ENCODE measurements at regions not wholly inside any gene's neighbourhood (a gene's known extent, or its start where the extent isn't known, plus 50 kb on each side); places are given as distances from the start of the nearest gene placed in this dataset.
"Not testable (repeated sequence)": the region's sequence is repeated elsewhere in the genome, so short reads cannot be mapped to it uniquely, and the experiment has no call there.

DNA sequence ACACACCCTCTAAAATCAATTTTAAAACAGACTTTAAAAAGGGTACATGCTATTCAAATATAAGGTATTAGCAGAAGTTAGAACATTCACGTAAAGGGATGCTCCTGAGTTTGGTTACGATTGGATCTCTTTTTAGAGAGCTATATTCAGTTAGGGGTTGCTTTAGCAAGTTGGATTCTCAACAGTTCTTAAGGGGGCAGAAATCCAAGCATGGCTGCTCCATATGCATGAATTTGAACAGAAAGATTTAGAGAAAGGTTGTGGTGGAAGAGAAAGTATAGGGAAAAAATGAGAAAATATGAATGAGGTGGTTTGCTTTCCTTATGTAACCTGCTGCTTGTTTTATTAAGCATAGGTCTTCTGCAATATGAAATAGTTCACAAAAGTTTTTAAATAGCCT is 855.1 kb downstream of the SORCS1 start:
- in situ Hi-C loops (cut with HindIII; ENCODE audit: low sequenced_read_pairs), result no loop called here

DNA sequence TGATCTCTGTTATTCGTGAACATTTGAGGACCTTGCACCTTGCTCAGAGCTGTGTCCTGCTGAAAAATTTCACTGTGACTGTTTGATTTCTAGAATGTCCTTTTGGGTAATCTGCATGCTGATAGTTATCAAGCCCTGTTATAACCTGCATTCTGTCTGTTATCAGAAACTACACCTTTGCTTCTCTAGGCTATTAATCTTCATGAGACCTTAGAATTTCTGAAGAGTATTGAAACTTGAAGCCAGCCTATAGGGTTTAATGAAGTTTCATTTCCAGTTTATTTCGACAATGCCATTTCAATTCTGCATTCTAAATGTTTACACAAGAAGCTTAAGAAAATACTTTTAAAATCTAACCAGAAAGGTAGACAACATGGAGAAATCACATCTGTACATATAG is 856.2 kb downstream of the SORCS1 start:
- in situ Hi-C loops (cut with HindIII; ENCODE audit: low sequenced_read_pairs), result no loop called here

DNA sequence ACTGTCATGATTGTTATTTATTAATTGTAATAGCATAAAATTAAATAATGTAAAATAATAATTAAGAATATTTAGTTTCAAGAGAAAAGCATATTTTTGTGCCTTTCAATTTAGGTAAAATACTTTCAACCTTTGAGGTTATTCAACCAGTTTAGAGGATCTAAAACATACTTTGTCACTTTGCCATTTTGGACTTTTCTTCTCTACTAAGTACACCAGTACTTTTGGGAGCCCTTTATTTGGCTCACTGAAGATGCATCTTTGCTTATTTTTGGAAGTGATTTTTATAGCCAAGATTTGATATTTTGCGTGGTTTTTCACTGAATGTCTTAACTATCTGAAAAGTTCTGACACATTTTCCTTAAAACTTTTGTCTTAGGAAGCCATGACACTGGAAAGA is 860.5 kb downstream of the SORCS1 start:
- in situ Hi-C loops (cut with HindIII; ENCODE audit: low sequenced_read_pairs), result no loop called here

DNA sequence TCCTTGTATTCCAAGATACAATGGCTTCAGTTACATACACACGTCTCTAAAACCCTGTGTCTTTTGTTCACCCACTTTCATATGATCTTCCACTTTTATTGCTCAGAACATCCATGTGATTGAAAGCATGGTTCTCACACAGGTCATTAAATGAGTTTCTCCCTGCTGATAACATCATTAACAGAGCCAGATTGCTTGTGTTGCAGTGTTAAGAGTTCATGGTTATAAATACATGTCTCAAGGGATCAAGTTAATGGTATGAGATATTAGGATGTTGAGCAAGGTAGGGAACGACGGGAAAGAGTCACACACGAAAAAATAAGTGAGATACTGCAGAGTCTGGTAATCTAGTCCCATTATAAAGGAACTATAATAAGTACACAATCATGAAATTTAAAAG is 861.5 kb downstream of the SORCS1 start:
- in situ Hi-C loops (cut with HindIII; ENCODE audit: low sequenced_read_pairs), result no loop called here

DNA sequence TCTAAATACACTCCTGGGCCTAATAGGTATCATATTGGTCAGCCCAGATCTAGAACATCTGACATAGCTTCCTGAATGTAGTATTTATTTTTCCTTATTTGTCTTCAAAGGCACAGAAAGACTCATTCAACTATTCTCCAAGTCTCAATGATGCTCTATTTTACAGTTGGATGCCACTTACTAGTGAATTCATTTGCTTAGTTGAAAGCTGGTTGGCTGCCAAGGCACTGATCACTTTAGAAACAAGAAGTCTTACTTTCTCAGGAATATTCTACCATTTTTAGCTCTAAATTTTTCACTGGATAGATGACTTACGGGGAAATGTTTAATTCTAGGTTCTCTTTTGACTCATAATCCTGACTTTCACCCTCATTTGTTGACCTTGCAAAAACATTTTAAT is 863.4 kb downstream of the SORCS1 start:
- in situ Hi-C loops (cut with HindIII; ENCODE audit: low sequenced_read_pairs), result no loop called here

DNA sequence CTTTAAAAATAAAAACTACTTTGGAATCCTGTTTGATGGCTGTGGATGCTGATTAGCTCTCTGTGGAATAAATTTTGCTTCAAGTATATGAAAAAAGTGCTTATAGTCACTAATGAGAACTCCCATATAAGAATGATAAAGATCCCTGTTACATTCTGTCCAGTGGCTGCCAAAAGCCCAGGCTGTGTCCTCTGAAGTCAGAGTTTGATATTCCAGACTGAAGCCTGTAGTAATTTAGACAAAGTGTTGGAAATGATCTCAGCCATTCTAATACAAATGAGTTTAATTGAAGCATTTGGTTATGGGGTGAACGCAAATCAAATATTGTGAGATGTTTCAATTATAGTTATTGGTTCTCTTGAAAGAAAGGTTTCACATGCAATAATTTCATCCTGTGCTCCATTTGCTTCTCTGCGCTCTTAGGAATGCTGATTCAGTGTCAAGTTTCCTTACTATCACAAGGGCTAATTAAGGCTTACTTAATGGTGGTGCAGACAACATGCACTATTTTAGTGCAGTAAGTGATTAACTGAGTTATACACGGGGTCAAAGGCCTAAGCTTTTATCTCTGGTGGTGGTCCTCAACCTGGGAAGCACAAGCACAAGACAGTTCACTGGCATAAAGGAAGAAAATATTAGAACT is 867.6 kb downstream of the SORCS1 start:
- in situ Hi-C loops (cut with HindIII; ENCODE audit: low sequenced_read_pairs), result no loop called here

DNA sequence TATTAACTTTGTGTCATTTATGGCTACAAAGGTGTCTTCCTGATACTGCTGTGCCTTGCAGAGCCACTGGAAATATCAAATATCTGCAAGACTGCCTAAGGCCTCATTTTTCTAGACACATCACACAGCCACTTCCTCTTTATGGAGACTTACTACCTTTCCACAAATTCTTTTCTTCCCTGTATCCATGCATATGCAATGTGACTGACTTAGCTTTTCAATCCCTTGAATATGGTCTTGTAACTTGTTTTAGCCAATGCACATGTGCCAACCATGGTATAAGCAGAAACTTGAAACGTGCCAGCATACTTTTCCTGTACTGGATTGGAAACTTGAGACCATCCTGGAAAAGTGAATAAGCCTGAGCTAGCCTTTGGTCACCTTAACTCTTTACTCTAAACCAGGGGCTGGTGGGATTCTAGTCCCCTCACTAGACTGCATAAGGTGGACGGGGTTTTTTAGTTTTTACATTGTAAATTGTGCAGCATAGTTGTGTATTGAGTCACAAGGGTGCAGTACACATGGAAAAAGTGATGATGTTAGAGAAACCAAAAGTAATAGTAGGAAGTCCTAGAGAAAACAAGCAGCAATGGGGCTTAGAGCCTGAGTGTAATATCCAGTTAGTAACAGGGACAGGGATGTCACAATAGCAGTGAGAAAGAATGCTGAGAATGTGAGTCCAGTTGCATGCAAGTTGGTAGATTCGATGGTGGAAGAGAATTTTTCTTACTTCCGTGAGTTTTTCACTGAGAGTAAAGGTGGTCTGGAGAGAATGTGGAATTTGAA is 879.5 kb downstream of the SORCS1 start:
- in situ Hi-C loops (cut with HindIII; ENCODE audit: low sequenced_read_pairs), result no loop called here

DNA sequence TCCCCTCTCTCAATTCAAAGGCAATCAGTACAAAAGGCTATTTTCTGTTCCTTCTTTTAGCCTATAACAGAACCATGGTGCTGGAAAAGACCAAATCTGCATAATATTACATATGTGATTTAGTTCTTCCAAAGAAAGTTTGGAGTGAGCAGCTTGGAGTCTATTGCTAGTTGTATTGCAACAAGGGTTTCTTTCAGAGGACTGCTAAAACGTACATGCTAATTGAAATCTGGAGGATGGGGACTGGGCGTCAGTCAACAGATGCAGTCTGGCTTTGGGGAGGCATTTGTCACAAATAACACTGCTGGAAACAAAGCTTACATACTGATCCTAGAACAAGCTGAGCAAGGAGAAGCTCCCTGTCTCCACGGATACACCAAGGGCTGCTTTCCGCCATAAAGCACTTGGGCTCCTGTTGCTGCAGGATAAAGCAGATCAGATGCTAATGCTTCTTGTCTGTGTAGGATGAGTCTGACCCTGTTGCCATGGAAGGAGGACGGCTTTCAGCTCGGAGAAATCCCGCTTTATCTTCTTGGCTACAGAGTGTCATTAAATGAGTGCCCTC is 883.5 kb downstream of the SORCS1 start:
- in situ Hi-C loops (cut with HindIII; ENCODE audit: low sequenced_read_pairs), result no loop called here

DNA sequence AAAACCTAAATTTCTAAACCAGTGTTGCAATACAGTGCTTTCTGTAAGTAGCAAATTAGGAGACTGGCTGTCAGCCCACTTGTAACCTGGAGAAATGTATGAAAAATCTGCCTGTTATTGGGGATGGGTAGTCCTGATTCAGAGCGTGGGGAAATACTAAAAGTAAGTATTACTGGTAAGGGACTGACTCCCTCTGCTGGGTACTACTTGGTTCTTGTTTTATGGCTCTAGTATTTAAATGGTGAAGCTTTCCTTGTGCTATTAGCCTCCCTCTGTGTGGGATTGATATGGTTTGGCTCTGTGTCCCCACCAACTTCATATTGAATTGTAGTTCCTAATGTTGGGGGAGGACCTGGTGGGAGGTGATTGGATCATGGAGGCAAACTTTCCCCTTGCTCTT is 886.1 kb downstream of the SORCS1 start:
- in situ Hi-C loops (cut with HindIII; ENCODE audit: low sequenced_read_pairs), result no loop called here

DNA sequence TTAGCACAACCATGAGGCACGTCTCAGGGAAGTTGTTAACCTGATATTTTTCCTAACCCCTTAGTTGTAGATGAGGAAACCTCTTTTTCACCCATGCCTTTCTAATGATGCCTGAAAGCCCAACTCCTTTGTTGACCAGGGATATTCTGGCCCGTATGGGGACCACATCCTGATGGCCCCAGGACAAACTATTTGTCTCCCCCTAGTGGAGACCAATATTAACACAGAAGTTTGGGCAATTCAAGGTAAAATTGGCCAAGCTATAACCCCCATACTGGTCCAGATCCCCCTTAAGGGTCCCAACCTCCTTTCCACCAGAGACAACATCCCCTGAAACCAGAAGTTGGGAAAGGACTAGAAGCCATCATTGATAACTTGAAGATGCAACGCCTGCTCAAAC is 893.3 kb downstream of the SORCS1 start:
- in situ Hi-C loops (cut with HindIII; ENCODE audit: low sequenced_read_pairs), result no loop called here

DNA sequence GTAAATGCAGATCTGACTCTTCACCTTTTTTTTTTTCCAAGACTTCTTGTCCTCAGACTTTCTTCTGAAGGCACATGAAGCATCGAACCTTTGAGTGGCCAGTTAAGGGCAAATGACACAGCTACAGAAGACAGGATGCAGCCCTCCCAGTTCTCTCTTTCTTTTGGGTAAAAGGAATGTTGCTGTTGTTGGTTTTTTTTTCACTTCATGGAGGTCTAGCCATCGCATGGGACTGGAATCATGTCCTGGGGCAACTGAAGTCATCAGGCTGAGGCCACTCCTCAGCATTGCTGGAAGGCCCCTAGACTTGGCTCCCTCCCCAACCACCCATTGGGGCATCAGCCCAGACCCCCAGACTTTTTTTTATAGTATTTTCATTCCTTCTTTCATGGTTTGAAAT is 896.5 kb downstream of the SORCS1 start:
- in situ Hi-C loops (cut with HindIII; ENCODE audit: low sequenced_read_pairs), result no loop called here

DNA sequence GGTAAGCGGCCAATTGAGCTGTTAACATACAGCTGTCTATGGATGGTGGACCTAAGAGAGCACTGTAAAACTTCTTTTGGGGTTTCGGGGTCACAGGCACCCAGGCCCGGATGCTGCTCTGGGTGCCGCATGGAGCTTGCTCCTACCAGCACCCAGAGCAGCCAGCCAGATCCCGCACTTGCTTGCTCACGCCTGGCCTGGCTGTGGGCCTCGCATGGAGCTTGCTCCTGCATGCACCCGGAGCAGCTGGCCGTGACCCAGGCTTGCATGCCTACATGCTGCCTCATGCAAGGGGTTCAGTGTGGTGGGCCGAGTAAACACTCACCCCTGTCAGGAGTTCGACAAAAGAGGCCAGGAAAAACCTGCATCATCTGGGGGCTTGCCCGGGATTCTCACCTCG is 896.9 kb downstream of the SORCS1 start:
- in situ Hi-C loops (cut with HindIII; ENCODE audit: low sequenced_read_pairs), result no loop called here

DNA sequence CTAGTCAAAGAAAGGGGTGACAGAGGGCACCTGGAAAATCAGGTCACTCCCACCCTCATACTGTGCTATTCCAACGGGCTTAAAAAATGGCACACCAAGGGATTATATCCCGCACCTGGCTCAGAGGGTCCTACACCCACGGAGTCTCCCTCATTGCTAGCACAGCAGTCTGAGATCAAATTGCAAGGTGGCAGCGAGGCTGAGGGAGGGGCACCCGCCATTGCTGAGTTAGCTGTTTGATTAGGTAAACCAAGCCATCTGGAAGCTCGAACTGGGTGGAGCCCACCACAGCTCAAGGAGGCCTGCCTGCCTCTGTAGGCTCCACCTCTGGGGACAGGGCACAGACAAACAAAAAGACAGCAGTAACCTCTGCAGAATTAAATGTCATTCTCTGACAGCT is 907.1 kb downstream of the SORCS1 start:
- in situ Hi-C loops (cut with HindIII; ENCODE audit: low sequenced_read_pairs), result not testable (repeated sequence)

DNA sequence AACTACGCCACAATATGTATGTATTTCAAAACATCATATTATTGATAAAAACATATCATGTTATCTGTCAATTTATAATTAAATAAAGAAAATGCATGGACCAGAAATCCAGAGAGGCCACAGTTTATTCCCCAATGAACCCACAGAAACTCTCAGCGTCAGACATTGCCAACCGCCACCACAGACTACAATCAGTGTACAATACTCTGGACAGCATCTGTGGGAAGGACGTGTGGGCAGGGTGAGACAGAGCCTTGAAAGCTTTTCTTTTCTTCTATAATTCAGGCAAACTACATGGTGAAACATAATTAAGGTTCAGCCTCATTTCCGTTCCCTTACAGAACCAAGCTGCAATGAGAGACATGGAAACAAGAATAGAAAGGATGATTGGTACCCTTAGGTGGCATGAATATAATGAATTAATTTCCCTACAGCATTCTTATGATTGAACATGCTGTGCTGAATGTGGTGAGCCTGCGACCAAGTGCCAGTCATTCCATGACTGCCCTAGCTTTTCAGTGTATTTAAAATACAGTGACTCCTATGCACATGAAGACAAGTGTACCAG is 909.3 kb downstream of the SORCS1 start:
- in situ Hi-C loops (cut with HindIII; ENCODE audit: low sequenced_read_pairs), result no loop called here

DNA sequence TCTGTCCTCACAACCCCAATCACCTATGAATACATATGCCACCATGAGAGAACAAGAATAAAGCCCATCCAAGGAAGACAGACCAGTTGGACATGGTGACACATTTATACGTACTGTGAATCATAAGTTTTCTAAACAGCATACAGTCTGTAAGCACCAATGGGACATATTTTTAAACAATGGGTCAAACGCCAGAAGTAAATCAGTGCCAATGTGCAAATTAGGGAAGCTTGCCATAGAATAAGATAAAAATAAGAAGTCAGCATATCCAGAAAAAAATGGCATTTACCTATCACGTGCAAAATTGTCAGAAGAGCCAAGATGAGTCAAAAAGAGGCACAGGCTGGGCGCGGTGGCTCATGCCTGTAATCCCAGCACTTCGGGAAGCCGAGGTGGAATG is 910.4 kb downstream of the SORCS1 start:
- in situ Hi-C loops (cut with HindIII; ENCODE audit: low sequenced_read_pairs), result no loop called here

DNA sequence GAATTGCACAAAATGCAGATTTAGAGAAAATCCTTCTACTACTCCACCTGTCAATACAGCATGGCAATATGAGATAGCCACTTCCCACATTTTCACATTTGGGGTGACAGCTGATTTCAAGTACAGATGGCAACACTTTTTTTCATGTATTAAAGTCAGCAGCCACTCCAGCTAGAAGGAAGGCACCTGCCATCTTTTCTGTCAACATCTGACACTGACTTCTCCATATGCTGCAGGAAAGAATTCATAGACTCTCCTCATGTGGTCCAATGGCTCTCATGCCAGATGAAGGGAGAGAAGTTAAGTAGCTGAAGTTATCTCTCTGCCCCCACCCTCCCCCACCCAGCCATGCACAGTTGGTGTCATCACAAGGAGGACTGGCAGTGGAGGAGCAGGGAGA is 912.0 kb downstream of the SORCS1 start:
- in situ Hi-C loops (cut with HindIII; ENCODE audit: low sequenced_read_pairs), result no loop called here

DNA sequence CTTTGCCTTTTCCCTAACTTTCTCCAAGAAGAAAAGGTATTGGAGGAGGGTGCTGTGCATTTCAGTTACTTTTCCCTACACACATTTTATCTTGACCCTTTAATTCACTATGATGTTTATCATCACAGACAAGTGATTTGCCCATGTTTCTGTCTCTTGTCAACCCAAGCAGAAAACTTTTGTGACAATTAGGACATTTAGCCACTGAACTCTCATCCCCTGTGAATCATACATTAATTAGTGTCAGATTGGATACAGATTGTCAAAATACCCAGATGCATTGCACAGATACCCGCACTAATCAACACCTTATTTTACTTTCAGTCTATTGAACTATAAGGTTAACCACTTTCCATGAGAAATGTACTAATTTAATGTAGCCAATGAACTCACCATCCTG is 912.9 kb downstream of the SORCS1 start:
- in situ Hi-C loops (cut with HindIII; ENCODE audit: low sequenced_read_pairs), result no loop called here

DNA sequence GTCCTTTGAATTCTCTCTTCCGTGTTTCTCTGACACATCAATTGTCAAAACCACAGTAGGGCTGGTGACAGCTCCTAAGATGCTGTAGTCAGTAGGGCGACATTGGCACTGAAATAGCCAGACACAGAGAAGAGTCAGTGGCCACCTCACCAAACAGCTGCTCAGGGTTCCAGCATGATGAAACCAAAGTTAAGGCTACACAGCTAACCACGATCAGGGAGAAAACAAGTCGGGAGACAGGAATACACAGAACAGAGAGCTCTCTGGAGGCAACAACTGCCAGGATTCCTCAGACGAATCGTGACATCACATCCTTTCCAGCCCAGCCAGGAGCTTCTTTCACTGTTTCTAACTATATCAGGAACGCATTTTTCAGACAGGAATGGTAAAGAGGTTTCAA is 922.2 kb downstream of the SORCS1 start:
- in situ Hi-C loops (cut with HindIII; ENCODE audit: low sequenced_read_pairs), result no loop called here

DNA sequence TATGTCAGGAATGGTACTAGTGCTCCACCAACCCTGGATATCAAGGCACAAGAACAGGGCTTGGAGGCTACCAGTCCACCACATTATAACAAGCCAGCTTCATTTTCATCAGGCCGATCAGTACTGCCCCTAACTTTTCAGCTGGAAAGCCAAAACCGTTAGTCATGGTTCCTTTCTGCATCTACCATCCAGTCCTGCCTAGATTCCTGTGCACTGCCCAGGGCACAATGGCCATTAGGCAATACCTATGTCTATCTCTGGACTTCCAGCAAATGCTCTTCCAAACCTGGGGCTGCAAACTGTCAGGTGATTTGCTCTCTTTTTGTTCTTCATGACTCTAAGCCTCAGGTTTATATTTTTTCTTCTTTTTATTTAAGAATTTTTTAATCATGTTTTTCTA is 937.7 kb downstream of the SORCS1 start:
- in situ Hi-C loops (cut with HindIII; ENCODE audit: low sequenced_read_pairs), result no loop called here

DNA sequence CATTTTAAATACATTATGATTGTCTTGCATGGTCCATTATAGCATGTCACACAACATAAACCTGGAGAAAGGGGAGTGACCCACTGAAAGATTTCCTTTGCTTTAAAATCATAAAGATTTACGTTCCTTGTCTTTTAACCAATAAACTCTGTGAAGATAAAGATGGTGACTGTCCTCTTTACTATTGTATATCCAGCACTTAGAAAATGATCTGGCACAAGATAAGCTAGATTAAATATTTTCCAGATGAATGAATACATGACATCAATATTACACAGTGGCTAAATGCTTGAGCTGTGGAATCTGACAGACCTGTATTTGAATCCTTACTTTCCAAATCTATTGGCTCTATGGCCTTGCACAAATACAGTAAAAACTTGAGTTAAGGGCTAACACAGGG is 938.4 kb downstream of the SORCS1 start:
- in situ Hi-C loops (cut with HindIII; ENCODE audit: low sequenced_read_pairs), result no loop called here

DNA sequence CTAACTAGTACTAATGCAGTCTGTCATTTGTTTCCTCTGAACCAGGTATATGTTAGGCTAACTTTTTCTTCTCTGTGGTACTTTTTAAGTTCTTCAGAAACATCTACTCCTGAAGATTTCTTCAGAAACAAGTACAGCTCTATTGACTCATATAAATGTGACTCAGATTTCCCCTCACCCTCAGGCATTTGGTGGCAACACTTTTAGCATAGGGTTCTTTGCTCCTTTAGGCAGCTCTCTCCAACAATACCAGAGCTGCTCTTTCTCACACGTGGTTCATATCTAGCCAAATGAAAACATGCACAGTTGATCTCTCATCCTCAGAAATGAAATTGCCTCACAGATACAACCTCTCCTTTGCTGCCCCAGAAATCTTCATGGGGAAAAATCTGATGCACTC is 939.8 kb downstream of the SORCS1 start:
- in situ Hi-C loops (cut with HindIII; ENCODE audit: low sequenced_read_pairs), result no loop called here

DNA sequence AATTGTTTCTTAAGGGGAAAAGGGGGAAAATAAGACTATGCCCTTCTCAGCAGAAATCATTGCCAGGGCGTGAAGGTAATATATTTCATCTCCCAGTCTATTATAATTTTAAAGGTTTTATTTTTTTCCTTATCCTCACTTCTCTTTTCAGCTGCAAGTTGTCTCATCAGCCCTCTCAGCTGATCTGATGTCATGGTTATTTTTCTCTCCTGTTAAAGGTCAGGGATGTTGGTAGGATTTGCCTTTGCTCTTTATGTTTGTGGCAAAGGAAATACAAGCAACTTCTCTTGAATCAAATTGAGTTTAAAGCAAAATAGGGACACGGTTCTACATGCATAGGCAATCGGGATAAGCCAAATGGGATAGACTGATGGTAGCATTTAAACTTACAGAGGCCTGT is 946.9 kb downstream of the SORCS1 start:
- in situ Hi-C loops (cut with HindIII; ENCODE audit: low sequenced_read_pairs), result loop anchor here (10.0 kb wide), 1 partner anchor 63 kb away; no protein-coding TSS in a partner anchor

All from endothelial cell of hepatic sinusoid (primary cell).